NT2/D1 (cell line): ENCODE measurements at regions not wholly inside any gene's neighbourhood (a gene's known extent, or its start where the extent isn't known, plus 50 kb on each side); places are given as distances from the start of the nearest gene placed in this dataset.
"Not testable (repeated sequence)": the region's sequence is repeated elsewhere in the genome, so short reads cannot be mapped to it uniquely, and the experiment has no call there.

Experiments used
- SUZ12 ChIP-seq: IDR thresholded peaks from 2 replicates; pipeline ENCODE4 v1.6.1; 2011; ENCODE audit not compliant: insufficient read length, insufficient read depth; ENCODE audit errors: extremely low read depth
- YY1 ChIP-seq: IDR thresholded peaks from 2 replicates; pipeline ENCODE4 v1.6.1; 2011; ENCODE audit not compliant: insufficient read length, insufficient read depth

DNA sequence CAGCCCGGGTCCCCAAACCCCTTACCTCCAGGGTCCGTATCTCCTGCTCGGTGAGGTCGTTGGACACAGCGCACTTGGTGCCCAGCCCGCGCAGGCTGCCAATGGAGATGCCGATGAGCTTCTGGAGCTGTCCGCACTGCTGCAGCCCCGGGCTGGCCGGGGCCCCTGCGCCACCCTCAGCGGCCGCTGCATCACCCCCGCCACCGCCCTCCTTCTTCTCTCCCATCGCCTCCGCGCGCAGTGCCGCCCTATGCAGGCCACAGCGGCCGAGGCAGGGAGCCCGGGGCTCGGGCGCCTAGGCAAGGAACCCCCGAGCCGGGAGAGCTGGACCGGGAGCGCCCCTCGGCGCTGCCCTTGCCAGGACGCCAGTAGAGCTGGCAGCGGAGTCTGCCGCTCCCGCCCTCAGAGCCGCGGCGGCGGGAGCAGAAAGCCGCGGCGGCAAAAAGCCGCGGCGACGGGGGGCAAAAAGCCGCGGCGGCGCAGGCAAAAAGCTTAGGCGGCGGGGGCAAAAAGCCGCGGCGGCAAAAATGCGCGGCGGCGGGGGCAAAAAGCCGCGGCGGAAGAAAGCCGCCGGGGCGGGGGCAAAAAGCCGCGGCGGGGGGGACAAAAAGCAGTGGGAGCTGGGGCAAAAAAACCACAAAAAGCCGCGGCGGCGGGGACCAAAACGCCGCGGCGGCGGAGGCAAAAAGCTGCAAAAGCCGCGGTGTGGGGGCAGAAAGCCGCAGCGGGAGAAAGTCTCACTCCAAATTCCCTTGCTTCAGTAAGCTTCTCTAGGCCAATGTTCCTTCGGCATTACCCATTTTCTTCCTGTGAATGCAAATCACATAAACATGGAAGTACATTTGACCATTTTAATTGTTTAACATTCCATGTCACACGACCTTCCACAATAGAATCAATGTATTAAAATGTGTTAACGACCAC lies 181.2 kb downstream of the ZNF92 start:
- not testable (repeated sequence) for TF ChIP-seq YY1, SUZ12
